ENCODE measurements at regions not wholly inside any gene's neighbourhood (a gene's known extent, or its start where the extent isn't known, plus 50 kb on each side); places are given as distances from the start of the nearest gene placed in this dataset.

DNA sequence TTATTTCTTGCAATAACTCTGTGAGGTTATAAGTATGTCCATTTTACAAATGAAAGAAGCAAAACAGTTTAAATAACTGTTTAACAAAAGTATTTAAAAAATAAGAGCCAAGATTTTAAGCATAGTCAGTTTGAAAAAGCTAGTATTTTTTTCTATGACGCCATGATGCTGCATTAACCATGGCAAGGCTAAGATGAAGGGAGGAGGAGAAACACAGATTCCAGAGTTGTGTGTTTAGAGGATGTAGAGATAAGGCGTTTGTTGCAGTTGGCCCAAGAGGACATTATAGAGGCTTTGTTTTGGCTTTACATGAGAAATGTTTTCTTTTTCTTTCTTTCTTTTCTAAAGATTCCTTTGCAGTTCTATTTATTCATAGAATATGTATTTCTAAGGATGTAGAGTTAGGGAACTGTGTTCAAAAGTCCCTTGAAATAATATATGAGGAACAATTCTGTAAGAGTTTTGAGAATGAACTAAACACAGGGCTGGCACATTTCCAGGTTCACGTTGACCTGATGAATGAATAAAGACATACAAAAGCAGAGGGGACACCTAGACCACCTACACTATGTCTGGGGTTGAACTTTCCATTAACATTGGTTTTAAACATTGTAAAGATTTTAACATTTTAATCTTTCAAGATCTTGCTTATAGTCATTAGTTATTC, 244.2 kb downstream of the KCNS3 start:
- DNase-seq: no peak

DNA sequence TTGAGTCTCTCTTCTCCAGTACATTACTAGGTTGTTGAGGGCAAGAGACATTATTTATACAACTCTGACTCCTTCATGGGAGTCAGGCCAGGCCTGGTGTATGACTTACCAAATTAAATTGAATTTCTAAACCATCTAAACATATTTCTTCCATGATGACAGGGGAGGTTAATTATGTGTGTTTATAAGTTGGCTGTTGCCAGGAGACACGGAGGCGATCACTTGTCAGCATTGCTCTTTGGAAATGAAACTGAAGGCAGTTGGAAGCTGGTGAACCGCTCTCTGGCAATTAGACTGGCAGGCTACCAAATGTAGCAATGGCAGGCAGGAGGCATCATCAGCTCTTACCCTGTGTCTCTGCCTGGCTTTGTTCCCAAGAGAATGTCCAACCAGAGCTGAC, 241.4 kb downstream of the KCNS3 start:
- no peak for DNase-seq

DNA sequence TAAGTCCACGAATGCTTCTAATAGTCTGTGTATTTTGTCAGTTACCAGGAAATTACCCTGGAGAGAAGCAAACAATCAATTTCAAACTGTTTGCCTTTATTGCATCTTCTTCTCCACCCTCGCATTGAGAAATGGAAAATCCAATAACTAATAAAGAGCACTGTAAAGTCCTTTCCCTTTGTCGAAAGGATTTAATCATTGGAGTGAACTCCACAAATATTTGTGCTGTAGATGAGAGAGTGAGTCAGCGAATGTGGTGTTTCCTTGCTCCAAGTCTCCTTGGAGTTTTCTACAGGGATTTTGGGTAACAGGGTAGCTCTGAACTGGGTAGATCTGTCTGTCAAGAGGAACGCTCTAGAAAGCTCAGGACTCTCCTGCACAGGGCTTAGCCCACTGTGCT, 240.2 kb downstream of the KCNS3 start:
- no peak for DNase-seq

DNA sequence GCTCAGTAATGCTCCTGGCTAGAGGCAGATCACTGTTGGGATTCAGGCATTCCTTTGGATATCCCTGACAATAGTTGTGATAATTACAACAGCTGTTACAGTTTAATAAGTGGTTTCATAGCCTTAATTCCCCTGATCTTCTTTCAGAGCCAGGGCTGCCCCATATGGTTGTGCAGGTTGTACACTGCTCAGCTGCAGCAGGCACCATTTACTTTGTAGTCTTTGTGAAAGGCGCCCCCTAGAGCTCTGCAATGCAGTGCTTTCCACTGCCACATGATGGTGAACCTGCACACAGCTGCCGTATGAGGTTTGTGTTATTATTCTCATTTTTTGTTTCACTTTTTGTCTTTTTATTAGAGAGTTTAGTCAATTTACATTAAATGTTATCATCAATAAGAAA, 239.1 kb downstream of the KCNS3 start:
- no peak for DNase-seq

DNA sequence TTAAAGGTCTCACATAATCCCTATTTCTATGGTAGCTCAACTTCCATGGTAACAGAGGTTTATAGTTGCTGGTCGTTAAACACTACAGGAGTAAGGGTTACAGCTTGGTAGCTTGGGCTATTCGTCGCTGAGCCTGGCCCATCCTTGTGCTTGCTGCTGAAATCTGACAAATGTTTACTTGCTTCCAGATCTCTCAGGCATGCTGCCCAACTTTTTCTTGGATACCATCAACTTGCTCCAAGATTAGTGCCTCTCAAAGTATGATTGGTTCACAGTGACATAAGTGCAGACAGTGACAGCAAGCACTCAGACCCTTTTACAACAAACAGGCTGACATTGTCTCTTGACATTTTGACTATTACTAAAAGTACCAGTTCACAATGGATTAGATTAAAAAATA, 231.8 kb downstream of the KCNS3 start:
- DNase-seq: no peak

DNA sequence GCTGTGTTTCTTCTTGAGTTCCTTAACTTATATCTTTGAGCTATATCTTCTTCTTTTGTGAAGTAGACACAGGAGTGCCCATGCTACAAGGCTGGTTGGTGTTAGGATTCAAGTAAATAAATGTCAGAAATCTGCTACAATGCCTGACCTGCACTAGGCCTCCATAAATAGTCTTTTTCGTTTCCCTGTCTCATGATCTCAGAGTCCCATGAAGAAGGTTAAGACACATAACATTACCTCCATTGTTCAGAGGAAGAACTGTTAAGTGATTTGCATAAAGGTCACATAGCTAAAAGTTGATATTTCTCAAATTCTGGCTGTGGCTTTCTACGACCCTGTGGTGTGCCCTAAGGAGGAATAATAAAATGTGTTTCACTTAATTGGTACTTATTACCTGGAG, 228.4 kb downstream of the KCNS3 start:
- DNase-seq: no peak

DNA sequence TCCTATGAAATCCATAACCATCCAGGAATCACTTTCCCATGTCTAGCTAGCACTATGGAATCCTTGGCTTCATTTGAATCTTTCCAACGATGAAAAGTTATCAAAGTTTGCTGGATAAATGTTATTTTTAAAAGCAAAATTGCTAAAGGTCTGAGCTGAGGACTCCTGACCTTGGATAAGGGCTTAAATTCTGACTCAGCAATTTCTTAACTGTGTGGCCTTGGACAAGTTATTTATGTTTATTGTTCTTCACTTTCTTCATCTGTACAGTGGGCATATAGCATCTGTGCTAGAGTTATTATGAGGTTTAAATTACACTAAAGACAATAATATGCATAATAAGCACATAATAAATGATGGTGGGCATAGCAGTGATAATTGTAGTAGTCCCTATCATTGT, 227.5 kb downstream of the KCNS3 start:
- no peak for DNase-seq

DNA sequence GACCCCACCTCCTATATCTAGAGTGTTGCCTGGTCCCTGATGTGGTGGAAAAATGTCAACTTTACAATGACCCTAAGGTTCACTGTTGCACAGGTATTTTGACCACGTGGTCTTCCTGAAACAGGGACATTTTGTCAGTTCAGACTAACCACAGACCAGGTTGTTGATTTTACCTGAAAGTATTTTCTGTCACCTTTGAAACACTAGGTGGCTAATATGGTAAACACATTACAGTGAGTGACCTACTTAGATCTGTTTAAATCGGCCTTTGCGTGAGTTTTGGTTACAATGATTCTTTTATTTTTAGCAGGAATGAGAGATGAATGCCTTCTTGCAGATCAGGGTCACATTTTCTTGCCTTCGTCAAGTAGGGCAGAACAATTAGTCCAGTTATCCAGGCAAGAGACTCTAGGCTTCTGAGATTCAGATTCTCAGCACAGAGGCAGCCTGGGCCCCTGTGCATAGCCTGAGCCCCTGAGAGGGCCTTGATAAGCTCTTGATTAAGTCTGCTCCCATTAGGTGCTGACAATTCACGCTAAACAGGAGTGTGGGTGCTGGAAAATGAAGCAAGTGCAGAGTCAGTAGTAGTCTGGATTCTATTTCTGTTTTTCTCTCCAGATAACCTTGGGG, 226.2 kb downstream of the KCNS3 start:
- no peak for DNase-seq

DNA sequence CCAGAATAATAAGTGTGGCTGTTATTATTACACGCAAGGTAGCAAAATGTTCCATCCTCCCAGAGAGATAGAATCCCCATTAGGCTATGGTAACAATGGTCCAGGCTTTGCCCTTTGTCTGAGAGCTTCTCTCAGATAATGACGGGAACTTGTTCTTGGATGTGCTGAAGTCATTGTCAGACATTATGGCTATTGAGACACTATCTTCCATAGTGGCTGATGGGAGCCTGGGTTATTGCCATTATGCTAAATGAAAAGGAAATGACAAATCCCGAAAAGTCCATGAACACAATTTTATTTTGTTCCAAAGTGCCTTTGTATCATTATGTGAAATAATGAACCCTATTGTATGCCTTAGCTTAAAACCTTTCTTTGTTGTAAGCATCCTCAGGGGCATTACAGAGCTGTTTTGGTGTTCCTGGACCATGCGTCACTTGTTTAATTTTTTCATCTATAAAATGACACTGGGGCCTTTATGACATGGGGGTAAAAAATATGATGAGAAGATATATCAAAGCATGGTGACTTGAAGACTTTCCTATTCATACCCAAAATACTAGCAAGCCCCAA, 218.5 kb downstream of the KCNS3 start:
- DNase-seq: no peak

DNA sequence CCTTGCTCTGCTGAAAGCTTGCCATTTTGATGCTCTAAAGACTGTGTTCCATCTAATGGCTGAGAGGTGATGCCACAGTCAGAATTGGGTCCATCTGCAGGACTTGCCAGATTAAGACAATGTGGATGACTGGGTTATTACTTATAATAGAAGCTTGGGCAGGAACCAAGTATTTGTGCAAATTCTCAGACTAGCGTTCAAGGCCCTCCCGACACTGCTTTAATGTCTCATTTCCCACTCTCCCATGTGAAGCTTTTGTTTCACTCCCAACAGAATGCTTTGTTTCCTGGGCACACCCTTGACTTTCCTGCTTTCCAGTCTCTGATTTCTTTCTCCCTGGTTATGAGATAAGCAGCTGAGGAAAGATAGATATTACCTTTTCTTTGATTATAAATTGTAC, 215.8 kb downstream of the KCNS3 start:
- DNase-seq: no peak

DNA sequence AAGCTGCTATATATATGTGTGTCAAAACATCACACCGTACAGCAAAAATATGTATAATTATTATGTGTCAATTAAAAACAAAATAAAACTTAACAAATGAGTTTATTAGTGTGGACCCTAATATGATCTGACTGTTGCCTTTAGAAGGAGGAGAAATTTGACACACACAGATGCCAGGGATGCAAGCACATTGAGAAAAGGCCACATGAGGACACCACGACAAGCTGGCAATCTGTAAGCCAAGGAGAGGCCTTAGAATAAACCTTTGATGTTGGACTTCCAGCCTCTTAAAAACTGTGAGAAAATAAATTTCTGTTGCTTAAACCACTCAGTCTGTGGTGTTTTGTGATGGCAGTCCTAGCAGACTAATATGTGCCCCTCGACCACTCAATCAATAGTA, 214.7 kb downstream of the KCNS3 start:
- no peak for DNase-seq

DNA sequence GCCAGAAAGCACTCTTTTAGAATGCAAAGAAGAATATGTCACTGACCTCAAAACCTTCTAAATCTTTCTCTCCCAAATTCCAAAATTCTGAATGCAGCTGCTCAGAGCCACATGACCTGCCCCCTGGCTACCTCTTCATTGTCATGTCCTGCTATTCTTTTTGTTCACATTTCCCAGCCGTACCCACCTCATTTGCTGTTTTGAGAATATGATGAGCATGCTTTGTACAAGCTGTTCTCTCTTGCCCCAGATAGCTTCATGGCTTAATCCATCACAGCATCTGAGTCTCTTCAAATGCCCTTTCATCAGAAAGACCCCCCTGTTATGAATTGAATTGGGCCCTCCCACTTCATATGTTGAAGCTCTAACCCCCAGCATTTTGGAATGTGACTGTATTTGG, 214.3 kb downstream of the KCNS3 start:
- no peak for DNase-seq

DNA sequence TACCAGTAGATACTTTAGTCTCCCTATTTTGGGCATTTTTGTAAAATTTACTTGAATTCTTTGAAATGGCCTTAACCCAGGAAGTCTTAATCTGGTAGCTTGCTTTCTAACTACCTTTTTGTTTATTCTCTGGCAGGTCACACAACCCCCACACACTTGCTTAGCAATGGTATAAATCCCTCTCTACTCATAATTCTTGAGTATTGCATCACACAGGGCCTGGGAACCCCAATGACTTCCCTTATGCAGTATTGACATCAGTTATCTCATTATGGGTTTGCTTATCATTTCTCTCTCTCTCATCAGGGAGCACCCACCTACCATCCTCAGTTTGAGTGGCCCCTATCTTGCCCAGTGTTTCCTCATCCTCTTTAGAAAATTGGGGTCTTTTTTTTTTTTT, 207.1 kb downstream of the KCNS3 start:
- no peak for DNase-seq

DNA sequence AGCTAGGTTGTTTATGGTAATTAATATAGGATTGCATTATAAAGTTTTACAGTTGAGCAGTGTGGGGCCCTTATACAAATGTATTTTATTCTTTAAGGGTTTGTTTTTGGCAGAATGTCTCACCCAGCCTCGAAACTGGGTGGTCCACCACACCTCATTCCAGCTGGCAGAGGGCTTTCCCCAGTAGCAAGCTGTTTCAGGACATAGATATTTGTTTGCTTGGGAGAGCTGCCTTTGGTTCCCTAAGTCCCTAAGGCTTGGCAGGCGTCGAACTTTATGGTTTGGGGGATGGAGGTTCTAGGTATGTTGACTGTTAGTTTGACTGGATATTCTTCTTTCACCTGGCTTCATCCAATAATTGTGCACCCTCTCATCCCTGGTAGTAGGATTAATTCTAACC, 205.9 kb downstream of the KCNS3 start:
- no peak for DNase-seq

DNA sequence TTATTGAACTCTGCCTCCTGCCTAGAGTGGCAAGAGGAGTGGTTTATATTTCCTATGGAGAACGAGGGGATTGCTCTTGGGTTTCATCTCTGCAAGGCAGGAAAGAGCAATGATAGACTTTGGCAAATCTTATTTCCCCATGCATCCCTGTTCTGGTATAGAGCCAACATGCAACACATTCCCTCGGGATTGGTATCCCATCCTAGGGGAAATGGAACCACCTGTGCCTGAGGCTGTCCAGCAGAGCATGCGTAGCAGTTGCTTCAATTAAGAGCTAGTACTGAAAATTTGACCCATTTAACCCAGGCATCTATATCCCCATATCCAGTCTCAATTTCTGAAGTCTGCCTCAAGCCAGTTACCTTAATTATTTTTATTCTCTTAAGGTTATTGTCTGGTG, 205.3 kb downstream of the KCNS3 start:
- no peak for DNase-seq

DNA sequence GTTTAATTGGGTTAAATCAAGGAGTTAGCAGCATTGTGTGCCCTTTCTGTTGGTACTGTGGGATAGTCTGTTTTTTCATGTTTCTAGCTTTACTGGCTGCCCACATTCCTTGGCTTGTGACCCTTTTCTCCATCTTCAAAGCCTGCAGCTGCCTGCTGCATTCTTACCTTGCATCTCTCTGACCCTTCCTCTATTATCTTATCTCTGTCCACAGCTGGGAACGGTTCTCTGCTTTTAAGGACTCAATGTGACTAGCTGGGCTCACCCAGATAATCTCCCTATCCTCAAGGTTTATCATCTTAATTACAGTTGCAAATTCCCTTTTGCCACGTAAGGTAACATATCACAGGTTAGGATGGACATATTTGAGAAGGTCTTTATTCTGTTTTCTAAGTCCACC, 199.7 kb downstream of the KCNS3 start:
- no peak for DNase-seq

DNA sequence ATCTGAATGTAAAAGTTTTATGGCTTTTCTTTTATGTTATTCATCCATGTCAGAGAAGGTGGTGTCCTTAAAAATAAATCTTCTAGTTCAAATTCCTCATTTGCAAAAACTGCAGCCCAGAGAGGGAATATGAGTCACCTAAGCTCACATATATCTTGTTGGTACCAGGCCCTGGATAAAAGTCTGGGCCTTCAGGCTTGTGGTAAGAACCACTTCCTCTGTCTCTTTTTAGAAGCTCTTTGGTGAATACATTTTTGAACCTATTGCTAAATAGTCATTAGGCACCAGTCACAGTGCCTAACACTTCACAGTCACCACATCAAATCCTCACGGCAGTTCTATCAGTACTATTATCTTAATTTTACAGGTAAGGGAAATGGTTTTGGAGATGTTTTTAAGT, 199.2 kb downstream of the KCNS3 start:
- DNase-seq: no peak

DNA sequence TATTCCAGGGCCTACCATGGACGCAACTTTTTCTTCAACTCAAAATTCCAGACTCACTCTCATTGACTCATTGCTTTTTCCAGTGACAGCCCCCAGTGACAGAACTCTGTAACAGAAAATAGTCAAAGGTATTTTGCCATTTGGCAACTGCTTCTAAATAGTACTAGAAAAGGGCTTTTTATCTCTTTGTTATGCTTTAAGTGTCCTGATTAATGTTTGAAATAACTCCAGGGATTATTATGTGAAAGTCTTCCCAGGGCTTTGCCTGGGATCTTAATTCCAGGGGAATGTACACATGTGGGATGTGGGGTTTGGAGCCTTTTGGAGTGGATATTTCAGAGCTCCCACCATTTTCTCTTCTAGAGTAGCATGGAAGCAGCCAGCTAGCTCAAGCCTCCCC, 198.8 kb downstream of the KCNS3 start:
- no peak for DNase-seq

DNA sequence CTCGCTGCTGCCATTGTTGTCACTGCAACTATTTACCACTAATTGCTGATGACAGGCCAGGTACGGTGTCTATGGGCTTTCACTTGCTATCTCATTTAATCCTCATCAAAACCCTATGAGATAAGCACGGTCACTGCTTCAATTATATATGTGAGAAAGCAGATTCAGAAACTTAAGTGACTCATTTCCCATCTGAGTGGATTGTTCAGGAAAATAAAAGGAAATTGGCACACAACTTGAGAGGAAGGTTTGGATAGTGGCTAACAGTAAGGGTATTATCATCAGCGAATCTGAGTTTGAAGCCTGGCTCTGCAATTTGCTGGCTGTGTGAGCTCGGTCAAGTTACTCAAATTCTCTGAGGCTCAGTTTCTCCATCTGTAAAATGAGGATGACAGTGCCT, 196.0 kb downstream of the KCNS3 start:
- no peak for DNase-seq

DNA sequence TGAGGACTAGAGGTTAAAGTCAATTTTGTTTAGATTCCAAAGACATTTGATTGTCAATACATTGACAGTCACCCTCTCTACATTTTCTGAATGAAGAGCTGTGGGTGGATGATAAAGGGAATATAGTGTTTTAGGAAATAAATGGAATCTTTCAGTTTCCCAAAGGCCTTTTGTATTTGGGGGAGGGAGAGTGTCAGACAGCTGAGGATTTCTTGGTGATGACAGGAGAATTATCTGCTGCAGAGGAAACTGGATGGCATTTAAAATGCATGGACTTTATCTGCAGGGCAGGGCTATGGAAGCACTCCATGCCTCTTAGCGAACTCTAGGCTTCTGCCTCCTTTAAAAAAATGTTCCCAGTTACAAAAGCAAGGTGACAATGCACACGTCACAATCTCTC, 195.1 kb downstream of the KCNS3 start:
- DNase-seq: no peak

DNA sequence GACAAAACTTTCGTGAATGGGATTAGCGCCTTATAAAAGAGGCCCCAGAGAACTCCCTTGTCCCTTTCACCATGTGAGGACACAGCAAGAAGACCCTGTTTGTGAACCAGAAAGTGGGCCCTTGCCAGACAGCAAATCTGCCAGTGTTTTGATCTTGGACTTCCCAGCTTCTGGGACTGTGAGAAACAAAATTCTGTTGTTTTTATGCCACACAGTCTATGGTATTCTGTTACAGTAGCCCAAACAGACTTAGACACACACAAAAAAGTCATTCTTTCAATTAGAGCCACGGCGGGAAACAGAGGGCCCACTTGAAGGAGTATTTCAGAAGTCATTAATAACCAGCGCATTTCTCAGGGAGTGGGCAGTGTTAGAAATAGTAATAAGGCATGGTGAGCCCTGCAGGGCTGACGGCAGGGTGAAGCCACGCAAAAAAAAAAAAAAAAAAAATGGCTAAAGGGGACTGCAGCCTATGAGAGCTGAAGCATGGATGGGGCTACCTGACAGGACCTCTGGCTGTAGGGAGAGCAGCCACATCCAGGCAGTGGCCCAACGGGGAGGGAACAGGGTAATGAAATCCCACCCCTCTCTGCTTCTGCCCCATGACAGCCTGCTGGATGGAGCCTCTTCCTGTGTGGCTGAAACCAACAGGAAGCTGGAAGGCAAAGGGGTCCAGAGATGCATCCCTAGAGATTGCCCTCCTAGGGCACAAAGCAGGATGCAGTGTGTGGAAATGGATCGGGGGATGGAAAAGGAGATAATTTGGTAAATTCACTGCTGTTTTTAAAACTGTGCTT, 189.3 kb downstream of the KCNS3 start:
- DNase-seq: no peak

DNA sequence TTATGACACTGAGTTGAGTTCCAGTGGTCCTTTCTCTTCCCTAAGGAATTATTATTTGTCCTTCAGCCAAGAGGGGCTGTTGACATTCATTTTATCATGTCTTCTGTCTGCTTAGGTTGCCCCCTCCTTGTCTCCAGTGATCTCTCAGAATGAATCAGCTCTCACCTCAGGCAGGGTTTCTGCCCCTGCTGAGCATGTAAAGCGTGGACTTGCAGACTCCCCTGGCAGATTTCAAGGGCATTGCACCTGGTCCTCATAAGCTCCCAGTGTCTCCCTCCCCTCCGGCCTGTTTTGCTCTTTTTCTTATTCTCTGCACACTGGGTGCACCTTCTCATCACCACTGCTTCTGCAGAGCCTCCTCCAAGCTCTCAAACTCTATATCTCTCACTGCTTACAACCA, 188.4 kb downstream of the KCNS3 start:
- no peak for DNase-seq

DNA sequence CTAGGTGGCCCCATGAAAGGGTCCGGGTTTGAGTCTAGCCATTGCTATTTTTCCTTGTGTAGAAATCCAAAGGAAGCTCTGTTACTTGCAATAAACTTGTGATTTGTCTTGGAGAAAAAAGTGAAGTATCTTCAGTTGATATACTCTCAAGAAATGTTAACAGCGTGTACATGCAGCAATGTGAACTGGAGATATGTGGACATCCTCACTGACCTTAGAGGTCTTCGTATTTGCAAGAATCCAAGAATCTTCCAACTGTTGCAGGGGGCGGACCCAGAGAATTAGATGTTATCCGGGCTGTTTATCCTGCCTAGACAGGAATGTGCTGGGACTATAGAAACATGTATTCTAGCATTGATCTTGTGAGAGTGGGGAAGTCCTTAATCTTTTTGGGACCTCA, 187.6 kb downstream of the KCNS3 start:
- DNase-seq: no peak

DNA sequence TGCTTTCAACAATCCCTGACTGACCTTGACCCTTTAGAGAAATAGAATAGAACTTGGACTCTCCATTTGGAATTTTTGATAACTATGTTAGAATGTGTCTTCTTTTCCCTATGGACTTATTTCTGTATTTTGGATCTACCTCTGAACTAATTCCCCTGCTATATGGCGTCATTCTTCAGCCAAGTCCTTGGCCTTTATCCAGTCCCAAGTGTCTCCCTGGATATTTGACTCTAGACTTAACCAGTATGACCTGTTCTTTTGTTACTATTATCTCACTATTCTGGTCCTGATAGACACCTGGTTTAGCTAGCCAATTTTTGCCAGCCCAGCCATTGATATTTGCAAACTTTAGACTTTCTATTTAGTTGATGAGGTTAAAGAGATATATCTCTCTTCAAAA, 186.8 kb downstream of the KCNS3 start:
- no peak for DNase-seq

Data from stimulated activated CD4-positive, alpha-beta T cell treated with anti-CD3 and anti-CD28 coated beads, Interleukin-4, amount 100 ng/mL, for 1 hour (primary cell).